Loucy (cell line): ENCODE measurements at regions not wholly inside any gene's neighbourhood (a gene's known extent, or its start where the extent isn't known, plus 50 kb on each side); places are given as distances from the start of the nearest gene placed in this dataset.

Experiments
- EZH2phosphoT487 ChIP-seq: fragments of 200-600 bp; IDR thresholded peaks from 2 replicates; pipeline ENCODE4 v1.6.1; 2018; ENCODE audit warnings: antibody characterized with exemption, mild to moderate bottlenecking, moderate library complexity, borderline replicate concordance
- TF ChIP-seq, protein P1 (sequence below): fragments of 200-600 bp; sonication (generic); conservative IDR thresholded peaks from 2 replicates; pipeline ENCODE4 v1.5.1; 2014; ENCODE audit warnings: mild to moderate bottlenecking, antibody characterized with exemption, low read length

DNA sequence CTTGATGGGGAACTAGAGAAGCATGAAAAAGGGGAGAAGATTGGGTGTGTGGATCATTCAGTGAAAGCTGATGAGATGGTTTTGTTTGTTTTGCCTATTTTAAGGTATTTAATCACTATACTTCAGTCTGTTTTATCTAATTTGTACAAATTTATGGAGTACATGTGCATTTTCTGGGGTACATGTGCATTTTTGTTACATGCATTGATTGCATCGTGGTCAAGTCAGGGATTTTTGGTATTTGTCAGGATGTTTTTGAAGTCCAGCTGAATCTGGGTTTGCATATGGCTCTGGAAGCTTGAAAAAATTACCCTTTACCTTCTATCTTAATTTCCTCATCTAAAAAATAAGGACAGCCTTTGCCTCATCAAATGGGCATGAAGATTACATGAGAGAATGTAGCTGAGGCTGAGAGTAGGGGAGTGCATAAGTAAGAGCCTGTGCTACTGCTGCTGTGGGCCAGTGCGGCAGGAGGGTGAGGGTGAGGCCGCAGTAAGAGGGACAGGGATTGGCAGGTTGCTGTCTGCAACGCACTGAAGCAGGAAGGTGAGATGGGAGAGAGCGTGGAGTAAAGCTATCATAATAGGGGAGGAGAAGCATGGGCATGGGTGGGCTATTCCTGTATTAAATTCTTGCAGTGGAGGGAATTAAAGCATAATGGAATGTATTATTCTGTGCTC is 139.8 kb downstream of the NPR3 start:
- TF ChIP-seq, protein P1, sequence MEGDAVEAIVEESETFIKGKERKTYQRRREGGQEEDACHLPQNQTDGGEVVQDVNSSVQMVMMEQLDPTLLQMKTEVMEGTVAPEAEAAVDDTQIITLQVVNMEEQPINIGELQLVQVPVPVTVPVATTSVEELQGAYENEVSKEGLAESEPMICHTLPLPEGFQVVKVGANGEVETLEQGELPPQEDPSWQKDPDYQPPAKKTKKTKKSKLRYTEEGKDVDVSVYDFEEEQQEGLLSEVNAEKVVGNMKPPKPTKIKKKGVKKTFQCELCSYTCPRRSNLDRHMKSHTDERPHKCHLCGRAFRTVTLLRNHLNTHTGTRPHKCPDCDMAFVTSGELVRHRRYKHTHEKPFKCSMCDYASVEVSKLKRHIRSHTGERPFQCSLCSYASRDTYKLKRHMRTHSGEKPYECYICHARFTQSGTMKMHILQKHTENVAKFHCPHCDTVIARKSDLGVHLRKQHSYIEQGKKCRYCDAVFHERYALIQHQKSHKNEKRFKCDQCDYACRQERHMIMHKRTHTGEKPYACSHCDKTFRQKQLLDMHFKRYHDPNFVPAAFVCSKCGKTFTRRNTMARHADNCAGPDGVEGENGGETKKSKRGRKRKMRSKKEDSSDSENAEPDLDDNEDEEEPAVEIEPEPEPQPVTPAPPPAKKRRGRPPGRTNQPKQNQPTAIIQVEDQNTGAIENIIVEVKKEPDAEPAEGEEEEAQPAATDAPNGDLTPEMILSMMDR, result no peak
- TF ChIP-seq EZH2phosphoT487, result no peak
